ENCODE measurements at regions not wholly inside any gene's neighbourhood (a gene's known extent, or its start where the extent isn't known, plus 50 kb on each side); places are given as distances from the start of the nearest gene placed in this dataset.

DNA sequence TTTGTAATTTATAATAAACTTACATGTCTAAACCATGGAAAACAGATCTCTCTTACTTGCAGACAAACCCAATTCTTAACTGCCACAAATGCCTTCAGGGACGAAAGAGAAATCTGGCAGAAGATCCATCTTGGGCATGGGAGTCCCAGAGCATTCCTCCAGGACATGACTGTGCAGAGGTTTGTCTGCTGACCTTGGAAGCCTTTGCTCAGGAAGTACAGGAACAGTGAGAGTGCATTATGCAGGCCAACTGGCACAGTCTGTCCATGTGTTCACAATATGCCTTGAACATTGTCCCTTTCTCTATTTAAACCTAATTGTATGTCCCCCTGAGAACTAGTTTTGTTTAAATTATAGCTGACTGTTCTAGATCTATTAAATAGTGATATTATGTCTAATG lies 467.1 kb downstream of the ATP23 start:
- TF ChIP-seq CTCF (IDR thresholded peaks at IDR 0.05 in 2 of 3, conservative IDR thresholded peaks at IDR 0.05 in 1 of 3; ENCODE audit: borderline replicate concordance in 1 of 3, insufficient read depth in 1 of 3, low read depth in 2 of 3, low read length in 2 of 3) = no peak
- no peak for TF ChIP-seq EZH2 (IDR thresholded peaks at IDR 0.05)
- no peak for TF ChIP-seq JUND (IDR thresholded peaks at IDR 0.05)
- TF ChIP-seq SP1 (IDR thresholded peaks at IDR 0.05; ENCODE audit: low read depth) = no peak
- TF ChIP-seq POLR2AphosphoS5 (IDR thresholded peaks at IDR 0.05; ENCODE audit: low read depth, low read length) = no peak
- TF ChIP-seq, protein P1, sequence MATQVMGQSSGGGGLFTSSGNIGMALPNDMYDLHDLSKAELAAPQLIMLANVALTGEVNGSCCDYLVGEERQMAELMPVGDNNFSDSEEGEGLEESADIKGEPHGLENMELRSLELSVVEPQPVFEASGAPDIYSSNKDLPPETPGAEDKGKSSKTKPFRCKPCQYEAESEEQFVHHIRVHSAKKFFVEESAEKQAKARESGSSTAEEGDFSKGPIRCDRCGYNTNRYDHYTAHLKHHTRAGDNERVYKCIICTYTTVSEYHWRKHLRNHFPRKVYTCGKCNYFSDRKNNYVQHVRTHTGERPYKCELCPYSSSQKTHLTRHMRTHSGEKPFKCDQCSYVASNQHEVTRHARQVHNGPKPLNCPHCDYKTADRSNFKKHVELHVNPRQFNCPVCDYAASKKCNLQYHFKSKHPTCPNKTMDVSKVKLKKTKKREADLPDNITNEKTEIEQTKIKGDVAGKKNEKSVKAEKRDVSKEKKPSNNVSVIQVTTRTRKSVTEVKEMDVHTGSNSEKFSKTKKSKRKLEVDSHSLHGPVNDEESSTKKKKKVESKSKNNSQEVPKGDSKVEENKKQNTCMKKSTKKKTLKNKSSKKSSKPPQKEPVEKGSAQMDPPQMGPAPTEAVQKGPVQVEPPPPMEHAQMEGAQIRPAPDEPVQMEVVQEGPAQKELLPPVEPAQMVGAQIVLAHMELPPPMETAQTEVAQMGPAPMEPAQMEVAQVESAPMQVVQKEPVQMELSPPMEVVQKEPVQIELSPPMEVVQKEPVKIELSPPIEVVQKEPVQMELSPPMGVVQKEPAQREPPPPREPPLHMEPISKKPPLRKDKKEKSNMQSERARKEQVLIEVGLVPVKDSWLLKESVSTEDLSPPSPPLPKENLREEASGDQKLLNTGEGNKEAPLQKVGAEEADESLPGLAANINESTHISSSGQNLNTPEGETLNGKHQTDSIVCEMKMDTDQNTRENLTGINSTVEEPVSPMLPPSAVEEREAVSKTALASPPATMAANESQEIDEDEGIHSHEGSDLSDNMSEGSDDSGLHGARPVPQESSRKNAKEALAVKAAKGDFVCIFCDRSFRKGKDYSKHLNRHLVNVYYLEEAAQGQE (IDR thresholded peaks at IDR 0.05; ENCODE audit: low read depth) = no peak
- TF ChIP-seq POLR2A (IDR thresholded peaks at IDR 0.05; ENCODE audit: borderline replicate concordance, extremely low read depth, insufficient read depth, insufficient read length) = no peak
- TF ChIP-seq, protein P2, sequence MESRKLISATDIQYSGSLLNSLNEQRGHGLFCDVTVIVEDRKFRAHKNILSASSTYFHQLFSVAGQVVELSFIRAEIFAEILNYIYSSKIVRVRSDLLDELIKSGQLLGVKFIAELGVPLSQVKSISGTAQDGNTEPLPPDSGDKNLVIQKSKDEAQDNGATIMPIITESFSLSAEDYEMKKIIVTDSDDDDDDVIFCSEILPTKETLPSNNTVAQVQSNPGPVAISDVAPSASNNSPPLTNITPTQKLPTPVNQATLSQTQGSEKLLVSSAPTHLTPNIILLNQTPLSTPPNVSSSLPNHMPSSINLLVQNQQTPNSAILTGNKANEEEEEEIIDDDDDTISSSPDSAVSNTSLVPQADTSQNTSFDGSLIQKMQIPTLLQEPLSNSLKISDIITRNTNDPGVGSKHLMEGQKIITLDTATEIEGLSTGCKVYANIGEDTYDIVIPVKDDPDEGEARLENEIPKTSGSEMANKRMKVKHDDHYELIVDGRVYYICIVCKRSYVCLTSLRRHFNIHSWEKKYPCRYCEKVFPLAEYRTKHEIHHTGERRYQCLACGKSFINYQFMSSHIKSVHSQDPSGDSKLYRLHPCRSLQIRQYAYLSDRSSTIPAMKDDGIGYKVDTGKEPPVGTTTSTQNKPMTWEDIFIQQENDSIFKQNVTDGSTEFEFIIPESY (IDR thresholded peaks at IDR 0.05; ENCODE audit: extremely low read depth, insufficient replicate concordance, low read length) = no peak
- TF ChIP-seq EGR1 (IDR thresholded peaks at IDR 0.05; ENCODE audit: low read depth) = no peak
- TF ChIP-seq YY1 (IDR thresholded peaks at IDR 0.05; ENCODE audit: extremely low read depth, insufficient replicate concordance, low read depth, low read length) = no peak
- TF ChIP-seq, protein P3, sequence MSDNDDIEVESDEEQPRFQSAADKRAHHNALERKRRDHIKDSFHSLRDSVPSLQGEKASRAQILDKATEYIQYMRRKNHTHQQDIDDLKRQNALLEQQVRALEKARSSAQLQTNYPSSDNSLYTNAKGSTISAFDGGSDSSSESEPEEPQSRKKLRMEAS (IDR thresholded peaks at IDR 0.05) = no peak
- TF ChIP-seq SRF (IDR thresholded peaks at IDR 0.05; ENCODE audit: low read depth) = no peak
- no peak for TF ChIP-seq ZNF274 (IDR thresholded peaks at IDR 0.05; ENCODE audit: low read depth, low read length)
